Endodermal cell (in vitro differentiated cells): ENCODE measurements at regions not wholly inside any gene's neighbourhood (a gene's known extent, or its start where the extent isn't known, plus 50 kb on each side); places are given as distances from the start of the nearest gene placed in this dataset.
"Not testable (repeated sequence)": the region's sequence is repeated elsewhere in the genome, so short reads cannot be mapped to it uniquely, and the experiment has no call there.

ENCODE experiments used
- DNase-seq: peaks from one replicate; pipeline ENCODE4 v3.0.0-alpha.2; 2017
- H3K27ac ChIP-seq: 2 replicates; pipeline ENCODE4 v1.5.1; 2013; ENCODE audit warnings: mild to moderate bottlenecking, low read depth, low read length, moderate library complexity
- H3K27me3 ChIP-seq: 2 replicates; pipeline ENCODE4 v1.6.1; 2013; ENCODE audit warnings: mild to moderate bottlenecking, low read length, moderate library complexity; ENCODE audit not compliant: insufficient read depth, control insufficient read depth, poor library complexity, severe bottlenecking
- H3K36me3 ChIP-seq: 2 replicates; pipeline ENCODE4 v1.7.0; 2013; ENCODE audit warnings: mild to moderate bottlenecking, low read length, moderate library complexity; ENCODE audit not compliant: control insufficient read depth, insufficient read depth
- H3K4me1 ChIP-seq: one replicate; pipeline ENCODE4 v1.7.0; 2013; ENCODE audit warnings: low read length; ENCODE audit not compliant: control insufficient read depth, insufficient read depth
- H3K4me3 ChIP-seq: 2 replicates; pipeline ENCODE4 v1.5.1; 2013; ENCODE audit warnings: mild to moderate bottlenecking, low read length, moderate library complexity
- H3K9ac ChIP-seq: 2 replicates; pipeline ENCODE4 v1.6.1; 2013; ENCODE audit warnings: mild to moderate bottlenecking, low read length, moderate library complexity; ENCODE audit not compliant: poor library complexity, severe bottlenecking; ENCODE audit errors: extremely low read depth
- H3K9me3 ChIP-seq: 2 replicates; pipeline ENCODE4 v1.6.1; 2013; ENCODE audit warnings: mild to moderate bottlenecking, low read length, moderate library complexity; ENCODE audit not compliant: control insufficient read depth
- H3K27ac Mint-ChIP-seq: 2 replicates; pipeline ENCODE4 v1.8.0; 2020; ENCODE audit warnings: mixed read lengths
- H3K27me3 Mint-ChIP-seq: 2 replicates; pipeline ENCODE4 v1.8.0; 2021; ENCODE audit warnings: mild to moderate bottlenecking, mixed read lengths; ENCODE audit not compliant: insufficient read depth
- H3K36me3 Mint-ChIP-seq: 2 replicates; pipeline ENCODE4 v1.8.0; 2020; ENCODE audit warnings: low read depth, mixed read lengths
- H3K4me1 Mint-ChIP-seq: 2 replicates; pipeline ENCODE4 v1.8.0; 2020; ENCODE audit warnings: mixed read lengths
- H3K4me3 Mint-ChIP-seq: 2 replicates; pipeline ENCODE4 v1.8.0; 2020; ENCODE audit warnings: mild to moderate bottlenecking, moderate library complexity, mixed read lengths
- H3K9me3 Mint-ChIP-seq: 2 replicates; pipeline ENCODE4 v1.8.0; 2020; ENCODE audit warnings: mild to moderate bottlenecking, mixed read lengths
- WGBS, 2 experiments: methylation state at CpG; one replicate each; pipeline versions ENCODE4 v1.1.5 to v1.1.7; 2013; ENCODE audit warnings: missing lambda C conversion rate in 2 of 2, mixed read lengths in 1 of 2; ENCODE audit not compliant: insufficient coverage in 1 of 2, insufficient read length in 1 of 2; 5-methylcytosine and 5-hydroxymethylcytosine counted together
- TF ChIP-seq, protein P1 (sequence below): fragments of 200-600 bp; sonication (generic); conservative IDR thresholded peaks from 2 replicates; pipeline ENCODE4 v1.5.0; 2021; ENCODE audit warnings: antibody characterized with exemption, mild to moderate bottlenecking

DNA sequence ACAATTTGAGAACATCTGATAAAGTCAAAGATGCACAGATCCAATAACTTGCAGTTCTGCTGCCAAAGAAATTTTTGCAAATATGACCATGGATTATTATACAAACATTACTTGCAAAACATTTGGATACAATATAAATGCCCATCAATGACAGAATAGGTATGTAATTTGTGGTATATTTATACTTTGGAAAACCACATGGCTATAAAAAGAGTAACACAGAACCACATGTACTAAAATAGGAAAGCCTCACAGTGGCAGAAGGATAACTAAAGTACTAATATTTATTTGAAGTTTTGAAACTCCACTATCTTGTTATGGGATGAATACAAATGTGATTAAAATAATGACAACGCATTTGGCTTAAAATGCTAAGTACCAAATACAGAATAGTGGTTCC is 51.8 kb upstream of the DNAJC10 start:
- H3K4me3 ChIP-seq, result no peak overlapping the region
- H3K9me3 Mint-ChIP-seq, result no peaks in the 10 kb centered on the region
- H3K36me3 Mint-ChIP-seq, result no peaks in the 10 kb centered on the region
- no peak overlapping the region for H3K27ac ChIP-seq
- no peak overlapping the region for H3K4me3 Mint-ChIP-seq
- H3K27ac Mint-ChIP-seq, result no peak overlapping the region
- H3K4me1 ChIP-seq, result peaks cover 4% of the 10 kb centered on the region
- no peaks in the 10 kb centered on the region for H3K27me3 Mint-ChIP-seq
- no peak for DNase-seq
- H3K9me3 ChIP-seq, result no peaks in the 10 kb centered on the region
- H3K4me1 Mint-ChIP-seq, result peaks cover 21% of the 10 kb centered on the region
- no peak overlapping the region for H3K9ac ChIP-seq
- TF ChIP-seq, protein P1, sequence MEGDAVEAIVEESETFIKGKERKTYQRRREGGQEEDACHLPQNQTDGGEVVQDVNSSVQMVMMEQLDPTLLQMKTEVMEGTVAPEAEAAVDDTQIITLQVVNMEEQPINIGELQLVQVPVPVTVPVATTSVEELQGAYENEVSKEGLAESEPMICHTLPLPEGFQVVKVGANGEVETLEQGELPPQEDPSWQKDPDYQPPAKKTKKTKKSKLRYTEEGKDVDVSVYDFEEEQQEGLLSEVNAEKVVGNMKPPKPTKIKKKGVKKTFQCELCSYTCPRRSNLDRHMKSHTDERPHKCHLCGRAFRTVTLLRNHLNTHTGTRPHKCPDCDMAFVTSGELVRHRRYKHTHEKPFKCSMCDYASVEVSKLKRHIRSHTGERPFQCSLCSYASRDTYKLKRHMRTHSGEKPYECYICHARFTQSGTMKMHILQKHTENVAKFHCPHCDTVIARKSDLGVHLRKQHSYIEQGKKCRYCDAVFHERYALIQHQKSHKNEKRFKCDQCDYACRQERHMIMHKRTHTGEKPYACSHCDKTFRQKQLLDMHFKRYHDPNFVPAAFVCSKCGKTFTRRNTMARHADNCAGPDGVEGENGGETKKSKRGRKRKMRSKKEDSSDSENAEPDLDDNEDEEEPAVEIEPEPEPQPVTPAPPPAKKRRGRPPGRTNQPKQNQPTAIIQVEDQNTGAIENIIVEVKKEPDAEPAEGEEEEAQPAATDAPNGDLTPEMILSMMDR, result no peak
- 92% methylated on average over 1 of the region's 1 CpG; no CpG with 5 or more reads in 1 of the 2 experiments for WGBS, 2 experiments
- no peaks in the 10 kb centered on the region for H3K27me3 ChIP-seq
- H3K36me3 ChIP-seq, result no peaks in the 10 kb centered on the region

DNA sequence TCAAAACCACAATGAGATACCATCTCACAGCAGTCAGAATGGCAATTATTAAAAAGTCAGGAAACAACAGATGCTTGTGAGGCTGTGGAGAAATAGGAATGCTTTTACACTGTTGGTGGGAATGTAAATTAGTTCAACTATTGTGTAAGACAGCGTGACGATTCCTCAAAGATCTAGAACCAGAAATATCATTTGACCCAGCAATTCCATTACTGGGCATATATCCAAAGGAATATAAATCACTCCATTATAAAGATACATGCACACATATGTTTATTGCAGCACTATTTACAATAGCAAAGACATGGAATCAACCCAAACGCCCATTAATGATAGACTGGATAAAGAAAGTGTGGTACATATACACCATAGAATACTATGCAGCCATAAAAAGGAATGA is 50.6 kb upstream of the DNAJC10 start:
- H3K27ac Mint-ChIP-seq, DNase-seq, H3K36me3 ChIP-seq, H3K4me1 ChIP-seq, H3K27me3 Mint-ChIP-seq, H3K4me3 Mint-ChIP-seq, H3K9me3 ChIP-seq, H3K27ac ChIP-seq, H3K36me3 Mint-ChIP-seq, H3K9me3 Mint-ChIP-seq, H3K27me3 ChIP-seq, H3K4me3 ChIP-seq, H3K9ac ChIP-seq: not testable (repeated sequence)
- 87 to 100% methylated on average over 2 of the region's 3 CpGs for WGBS, 2 experiments
- H3K4me1 Mint-ChIP-seq, result peaks cover 19% of the 10 kb centered on the region
